ENCODE measurements at regions not wholly inside any gene's neighbourhood (a gene's known extent, or its start where the extent isn't known, plus 50 kb on each side); places are given as distances from the start of the nearest gene placed in this dataset.

GRCh38 chr4:57418133-57418532 is 307.9 kb upstream of the IGFBP7 start:
- no peaks in the 10 kb centered on the region for H3K27me3 ChIP-seq (ENCODE audit: control insufficient read depth in 1 of 2, insufficient read depth in 2 of 2, low read length in 2 of 2)
- WGBS, 2 donors = 49 to 68% methylated on average over 1 of the region's 1 CpG
- H3K27ac ChIP-seq (ENCODE audit: low read depth in 2 of 2, low read length in 1 of 2) = no peak overlapping the region
- no peaks in the 10 kb centered on the region for H3K9me3 ChIP-seq (ENCODE audit: control insufficient read depth in 2 of 2, insufficient read depth in 1 of 2, low read depth in 1 of 2, low read length in 1 of 2)
- no peaks in the 10 kb centered on the region for H3K36me3 ChIP-seq (ENCODE audit: control insufficient read depth in 2 of 2, insufficient read depth in 2 of 2, low read length in 1 of 2)
- H3K4me1 ChIP-seq (ENCODE audit: control insufficient read depth in 2 of 2, insufficient read depth in 2 of 2, low read length in 1 of 2) = no peaks in the 10 kb centered on the region
- H3K4me3 ChIP-seq (ENCODE audit: low read depth in 1 of 2, low read length in 2 of 2) = no peak overlapping the region

GRCh38 chr4:57412259-57413054 is 302.3 kb upstream of the IGFBP7 start:
- Histone ChIP-seq H3K9me3 (ENCODE audit: control insufficient read depth in 2 of 2, insufficient read depth in 1 of 2, low read depth in 1 of 2, low read length in 1 of 2) (no peaks in the 10 kb centered on the region), H3K27me3 (ENCODE audit: control insufficient read depth in 1 of 2, insufficient read depth in 2 of 2, low read length in 2 of 2) (no peaks in the 10 kb centered on the region), H3K4me1 (ENCODE audit: control insufficient read depth in 2 of 2, insufficient read depth in 2 of 2, low read length in 1 of 2) (no peaks in the 10 kb centered on the region), H3K27ac (ENCODE audit: low read depth in 2 of 2, low read length in 1 of 2) (no peak overlapping the region), H3K36me3 (ENCODE audit: control insufficient read depth in 2 of 2, insufficient read depth in 2 of 2, low read length in 1 of 2) (no peaks in the 10 kb centered on the region), H3K4me3 (ENCODE audit: low read depth in 1 of 2, low read length in 2 of 2) (no peak overlapping the region)
- WGBS, 2 donors = 90 to 93% methylated on average over 5 of the region's 5 CpGs

- no peaks in the 10 kb centered on the region for H3K4me1 ChIP-seq (ENCODE audit: control insufficient read depth in 2 of 2, insufficient read depth in 2 of 2, low read length in 1 of 2)
- H3K27ac ChIP-seq (ENCODE audit: low read depth in 2 of 2, low read length in 1 of 2) = no peak overlapping the region
- H3K36me3 ChIP-seq (ENCODE audit: control insufficient read depth in 2 of 2, insufficient read depth in 2 of 2, low read length in 1 of 2) = no peaks in the 10 kb centered on the region
- 42 to 45% methylated on average over 5 of the region's 5 CpGs for WGBS, 2 donors
- no peaks in the 10 kb centered on the region for H3K27me3 ChIP-seq (ENCODE audit: control insufficient read depth in 1 of 2, insufficient read depth in 2 of 2, low read length in 2 of 2)
- H3K4me3 ChIP-seq (ENCODE audit: low read depth in 1 of 2, low read length in 2 of 2) = no peak overlapping the region
- H3K9me3 ChIP-seq (ENCODE audit: control insufficient read depth in 2 of 2, insufficient read depth in 1 of 2, low read depth in 1 of 2, low read length in 1 of 2) = no peaks in the 10 kb centered on the region
Observed at GRCh38 chr4:57410331-57411052, 300.3 kb upstream of the IGFBP7 start.

GRCh38 chr4:57405359-57405758 is 295.2 kb upstream of the IGFBP7 start:
- Histone ChIP-seq H3K4me3 (ENCODE audit: low read depth in 1 of 2, low read length in 2 of 2) (no peak overlapping the region), H3K4me1 (ENCODE audit: control insufficient read depth in 2 of 2, insufficient read depth in 2 of 2, low read length in 1 of 2) (no peaks in the 10 kb centered on the region), H3K9me3 (ENCODE audit: control insufficient read depth in 2 of 2, insufficient read depth in 1 of 2, low read depth in 1 of 2, low read length in 1 of 2) (no peaks in the 10 kb centered on the region), H3K27me3 (ENCODE audit: control insufficient read depth in 1 of 2, insufficient read depth in 2 of 2, low read length in 2 of 2) (no peaks in the 10 kb centered on the region), H3K27ac (ENCODE audit: low read depth in 2 of 2, low read length in 1 of 2) (no peak overlapping the region), H3K36me3 (ENCODE audit: control insufficient read depth in 2 of 2, insufficient read depth in 2 of 2, low read length in 1 of 2) (no peaks in the 10 kb centered on the region)
- 55 to 70% methylated on average over 2 of the region's 2 CpGs for WGBS, 2 donors

GRCh38 chr4:57404483-57404882 is 294.3 kb upstream of the IGFBP7 start:
- no peaks in the 10 kb centered on the region for H3K4me1 ChIP-seq (ENCODE audit: control insufficient read depth in 2 of 2, insufficient read depth in 2 of 2, low read length in 1 of 2)
- no peaks in the 10 kb centered on the region for H3K9me3 ChIP-seq (ENCODE audit: control insufficient read depth in 2 of 2, insufficient read depth in 1 of 2, low read depth in 1 of 2, low read length in 1 of 2)
- WGBS, 2 donors = 45 to 49% methylated on average over 4 of the region's 4 CpGs
- H3K27ac ChIP-seq (ENCODE audit: low read depth in 2 of 2, low read length in 1 of 2) = no peak overlapping the region
- H3K4me3 ChIP-seq (ENCODE audit: low read depth in 1 of 2, low read length in 2 of 2) = no peak overlapping the region
- no peaks in the 10 kb centered on the region for H3K27me3 ChIP-seq (ENCODE audit: control insufficient read depth in 1 of 2, insufficient read depth in 2 of 2, low read length in 2 of 2)
- no peaks in the 10 kb centered on the region for H3K36me3 ChIP-seq (ENCODE audit: control insufficient read depth in 2 of 2, insufficient read depth in 2 of 2, low read length in 1 of 2)

GRCh38 chr4:57403591-57403990 is 293.4 kb upstream of the IGFBP7 start:
- no peaks in the 10 kb centered on the region for H3K36me3 ChIP-seq (ENCODE audit: control insufficient read depth in 2 of 2, insufficient read depth in 2 of 2, low read length in 1 of 2)
- no peak overlapping the region for H3K4me3 ChIP-seq (ENCODE audit: low read depth in 1 of 2, low read length in 2 of 2)
- WGBS, 2 donors = 82 to 85% methylated on average over 2 of the region's 2 CpGs
- H3K27me3 ChIP-seq (ENCODE audit: control insufficient read depth in 1 of 2, insufficient read depth in 2 of 2, low read length in 2 of 2) = no peaks in the 10 kb centered on the region
- H3K27ac ChIP-seq (ENCODE audit: low read depth in 2 of 2, low read length in 1 of 2) = no peak overlapping the region
- H3K4me1 ChIP-seq (ENCODE audit: control insufficient read depth in 2 of 2, insufficient read depth in 2 of 2, low read length in 1 of 2) = no peaks in the 10 kb centered on the region
- no peaks in the 10 kb centered on the region for H3K9me3 ChIP-seq (ENCODE audit: control insufficient read depth in 2 of 2, insufficient read depth in 1 of 2, low read depth in 1 of 2, low read length in 1 of 2)

GRCh38 chr4:57401586-57401985 is 291.4 kb upstream of the IGFBP7 start:
- WGBS, 2 donors = 75 to 80% methylated on average over 4 of the region's 4 CpGs
- Histone ChIP-seq H3K4me3 (ENCODE audit: low read depth in 1 of 2, low read length in 2 of 2) (no peak overlapping the region), H3K4me1 (ENCODE audit: control insufficient read depth in 2 of 2, insufficient read depth in 2 of 2, low read length in 1 of 2) (no peaks in the 10 kb centered on the region), H3K27ac (ENCODE audit: low read depth in 2 of 2, low read length in 1 of 2) (no peak overlapping the region), H3K27me3 (ENCODE audit: control insufficient read depth in 1 of 2, insufficient read depth in 2 of 2, low read length in 2 of 2) (peaks cover 0 to 4% of the 10 kb centered on the region in 2 donors), H3K9me3 (ENCODE audit: control insufficient read depth in 2 of 2, insufficient read depth in 1 of 2, low read depth in 1 of 2, low read length in 1 of 2) (no peaks in the 10 kb centered on the region), H3K36me3 (ENCODE audit: control insufficient read depth in 2 of 2, insufficient read depth in 2 of 2, low read length in 1 of 2) (no peaks in the 10 kb centered on the region)

GRCh38 chr4:57378766-57379165 is 268.6 kb upstream of the IGFBP7 start:
- Histone ChIP-seq H3K9me3 (ENCODE audit: control insufficient read depth in 2 of 2, insufficient read depth in 1 of 2, low read depth in 1 of 2, low read length in 1 of 2) (no peaks in the 10 kb centered on the region), H3K4me1 (ENCODE audit: control insufficient read depth in 2 of 2, insufficient read depth in 2 of 2, low read length in 1 of 2) (no peaks in the 10 kb centered on the region), H3K36me3 (ENCODE audit: control insufficient read depth in 2 of 2, insufficient read depth in 2 of 2, low read length in 1 of 2) (no peaks in the 10 kb centered on the region), H3K27me3 (ENCODE audit: control insufficient read depth in 1 of 2, insufficient read depth in 2 of 2, low read length in 2 of 2) (no peaks in the 10 kb centered on the region), H3K4me3 (ENCODE audit: low read depth in 1 of 2, low read length in 2 of 2) (no peak overlapping the region), H3K27ac (ENCODE audit: low read depth in 2 of 2, low read length in 1 of 2) (no peak overlapping the region)
- 88 to 94% methylated on average over 3 of the region's 3 CpGs for WGBS, 2 donors

GRCh38 chr4:57374866-57375595 is 264.8 kb upstream of the IGFBP7 start:
- Histone ChIP-seq H3K27ac (ENCODE audit: low read depth in 2 of 2, low read length in 1 of 2) (no peak overlapping the region), H3K27me3 (ENCODE audit: control insufficient read depth in 1 of 2, insufficient read depth in 2 of 2, low read length in 2 of 2) (no peaks in the 10 kb centered on the region), H3K4me1 (ENCODE audit: control insufficient read depth in 2 of 2, insufficient read depth in 2 of 2, low read length in 1 of 2) (no peaks in the 10 kb centered on the region), H3K9me3 (ENCODE audit: control insufficient read depth in 2 of 2, insufficient read depth in 1 of 2, low read depth in 1 of 2, low read length in 1 of 2) (no peaks in the 10 kb centered on the region), H3K36me3 (ENCODE audit: control insufficient read depth in 2 of 2, insufficient read depth in 2 of 2, low read length in 1 of 2) (no peaks in the 10 kb centered on the region), H3K4me3 (ENCODE audit: low read depth in 1 of 2, low read length in 2 of 2) (no peak overlapping the region)
- WGBS, 2 donors = 91 to 96% methylated on average over 1 of the region's 1 CpG

All from esophagus (tissue), 2 donors.